Neural progenitor cell (in vitro differentiated cells): ENCODE measurements at regions not wholly inside any gene's neighbourhood (a gene's known extent, or its start where the extent isn't known, plus 50 kb on each side); places are given as distances from the start of the nearest gene placed in this dataset.

Source experiments
- CTCF ChIP-seq: fragments of 200-600 bp; sonication (generic); IDR thresholded peaks from 2 replicates; pipeline ENCODE4 v1.5.1; 2017; ENCODE audit warnings: antibody characterized with exemption, mild to moderate bottlenecking
- EZH2 ChIP-seq: fragments of 200-600 bp; sonication (generic); IDR thresholded peaks from 2 replicates; pipeline ENCODE4 v1.6.1; 2017; ENCODE audit warnings: antibody characterized with exemption, mild to moderate bottlenecking, moderate library complexity

GRCh38 chr15:62357431-62357830, 192.3 kb upstream of the C2CD4B start:
- TF ChIP-seq EZH2, result no peak
- TF ChIP-seq CTCF, result no peak
